ENCODE measurements at regions not wholly inside any gene's neighbourhood (a gene's known extent, or its start where the extent isn't known, plus 50 kb on each side); places are given as distances from the start of the nearest gene placed in this dataset.

- DNase-seq: no peak
- intact Hi-C loops (cut with DNase I; ENCODE audit: low total_unique reads): no loop called here
- no peak for TF ChIP-seq CTCF (IDR thresholded peaks at IDR 0.05)
These were observed 280.3 kb upstream of the RORA start for GRCh38 chr15:61509327-61509840.

GRCh38 chr15:61503383-61503969, 274.4 kb upstream of the RORA start:
- Histone ChIP-seq H3K27ac (no peak overlapping the region), H3K9me3 (no peaks in the 10 kb centered on the region), H3K27me3 (no peaks in the 10 kb centered on the region), H3K36me3 (no peaks in the 10 kb centered on the region), H3K4me3 (no peak overlapping the region), H3K4me1 (peaks cover 0 to 7% (median 0%) of the 10 kb centered on the region in 4 donors)
- DNase-seq: no peak
- intact Hi-C loops (cut with DNase I; ENCODE audit: low total_unique reads): no loop called here
- TF ChIP-seq CTCF (IDR thresholded peaks at IDR 0.05): no peak

More at GRCh38 chr15:61509327-61509840, 280.3 kb upstream of the RORA start:
- H3K9me3 ChIP-seq: no peaks in the 10 kb centered on the region
- no peak overlapping the region for H3K4me3 ChIP-seq
- no peaks in the 10 kb centered on the region for H3K36me3 ChIP-seq
- no peak overlapping the region for H3K27ac ChIP-seq
- H3K27me3 ChIP-seq: no peaks in the 10 kb centered on the region
- no peaks in the 10 kb centered on the region for H3K4me1 ChIP-seq

- Histone ChIP-seq H3K4me3 (no peak overlapping the region), H3K9me3 (no peaks in the 10 kb centered on the region), H3K4me1 (peaks cover 0 to 7% (median 0%) of the 10 kb centered on the region in 4 donors), H3K36me3 (no peaks in the 10 kb centered on the region), H3K27me3 (no peaks in the 10 kb centered on the region), H3K27ac (no peak overlapping the region)
- no peak for TF ChIP-seq CTCF (IDR thresholded peaks at IDR 0.05)
- intact Hi-C loops (cut with DNase I; ENCODE audit: low total_unique reads): no loop called here
- DNase-seq: no peak
These were observed 272.8 kb upstream of the RORA start for GRCh38 chr15:61501815-61502389.

- no peaks in the 10 kb centered on the region for H3K9me3 ChIP-seq
- no peaks in the 10 kb centered on the region for H3K27me3 ChIP-seq
- no peaks in the 10 kb centered on the region for H3K36me3 ChIP-seq
- DNase-seq: no peak
- no peak overlapping the region for H3K4me3 ChIP-seq
- H3K27ac ChIP-seq: no peak overlapping the region
- peaks cover 0 to 7% (median 0%) of the 10 kb centered on the region in 4 donors for H3K4me1 ChIP-seq
- no peak for TF ChIP-seq CTCF (IDR thresholded peaks at IDR 0.05)
- intact Hi-C loops (cut with DNase I; ENCODE audit: low total_unique reads): no loop called here
These were observed 272.0 kb upstream of the RORA start for GRCh38 chr15:61500951-61501620.

- Histone ChIP-seq H3K27ac (no peak overlapping the region), H3K36me3 (no peaks in the 10 kb centered on the region), H3K4me1 (peaks cover 0 to 7% (median 0%) of the 10 kb centered on the region in 4 donors), H3K9me3 (no peaks in the 10 kb centered on the region), H3K27me3 (no peaks in the 10 kb centered on the region), H3K4me3 (no peak overlapping the region)
- DNase-seq: no peak
- TF ChIP-seq CTCF (IDR thresholded peaks at IDR 0.05): no peak
- intact Hi-C loops (cut with DNase I; ENCODE audit: low total_unique reads): no loop called here
These were observed 271.4 kb upstream of the RORA start for GRCh38 chr15:61500523-61500922.

Measured in tibial artery (tissue), 4 donors.